BE2C (cell line): ENCODE measurements at regions not wholly inside any gene's neighbourhood (a gene's known extent, or its start where the extent isn't known, plus 50 kb on each side); places are given as distances from the start of the nearest gene placed in this dataset.

Experiments used
- DNase-seq: peaks from one replicate; pipeline ENCODE4 v3.0.0-alpha.2; 2020
- H3K27me3 ChIP-seq: fragments of 250-450 bp; sonication (Bioruptor Pico); 2 replicates; pipeline ENCODE4 v1.5.1; 2020; ENCODE audit warnings: mild to moderate bottlenecking
- H3K36me3 ChIP-seq: fragments of 250-450 bp; sonication (Bioruptor Pico); 2 replicates; pipeline ENCODE4 v1.5.1; 2020; ENCODE audit warnings: mild to moderate bottlenecking
- H3K4me1 ChIP-seq: fragments of 250-450 bp; sonication (Bioruptor Pico); 2 replicates; pipeline ENCODE4 v1.5.1; 2020
- H3K4me3 ChIP-seq: 2 replicates; pipeline ENCODE4 v1.5.1; 2011; ENCODE audit warnings: low read depth, low read length
- H3K9me3 ChIP-seq: fragments of 250-450 bp; sonication (Bioruptor Pico); 2 replicates; pipeline ENCODE4 v1.5.1; 2020
- TF ChIP-seq, protein P1 (sequence below): IDR thresholded peaks from 2 replicates; pipeline ENCODE4 v1.5.1; 2012; ENCODE audit warnings: mild to moderate bottlenecking, low read depth, low read length

GRCh38 chr11:105429096-105429910, 180.6 kb upstream of the GRIA4 start:
- no peaks in the 10 kb centered on the region for H3K9me3 ChIP-seq
- H3K4me3 ChIP-seq, result 0 out of 2 replicates have a peak overlapping the region, but pooled peaks have one; percentile 17
- H3K36me3 ChIP-seq, result no peaks in the 10 kb centered on the region
- TF ChIP-seq, protein P1, sequence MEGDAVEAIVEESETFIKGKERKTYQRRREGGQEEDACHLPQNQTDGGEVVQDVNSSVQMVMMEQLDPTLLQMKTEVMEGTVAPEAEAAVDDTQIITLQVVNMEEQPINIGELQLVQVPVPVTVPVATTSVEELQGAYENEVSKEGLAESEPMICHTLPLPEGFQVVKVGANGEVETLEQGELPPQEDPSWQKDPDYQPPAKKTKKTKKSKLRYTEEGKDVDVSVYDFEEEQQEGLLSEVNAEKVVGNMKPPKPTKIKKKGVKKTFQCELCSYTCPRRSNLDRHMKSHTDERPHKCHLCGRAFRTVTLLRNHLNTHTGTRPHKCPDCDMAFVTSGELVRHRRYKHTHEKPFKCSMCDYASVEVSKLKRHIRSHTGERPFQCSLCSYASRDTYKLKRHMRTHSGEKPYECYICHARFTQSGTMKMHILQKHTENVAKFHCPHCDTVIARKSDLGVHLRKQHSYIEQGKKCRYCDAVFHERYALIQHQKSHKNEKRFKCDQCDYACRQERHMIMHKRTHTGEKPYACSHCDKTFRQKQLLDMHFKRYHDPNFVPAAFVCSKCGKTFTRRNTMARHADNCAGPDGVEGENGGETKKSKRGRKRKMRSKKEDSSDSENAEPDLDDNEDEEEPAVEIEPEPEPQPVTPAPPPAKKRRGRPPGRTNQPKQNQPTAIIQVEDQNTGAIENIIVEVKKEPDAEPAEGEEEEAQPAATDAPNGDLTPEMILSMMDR, result no peak
- no peaks in the 10 kb centered on the region for H3K27me3 ChIP-seq
- H3K4me1 ChIP-seq, result peaks cover 21% of the 10 kb centered on the region
- DNase-seq, result peak; percentile 53

DNA sequence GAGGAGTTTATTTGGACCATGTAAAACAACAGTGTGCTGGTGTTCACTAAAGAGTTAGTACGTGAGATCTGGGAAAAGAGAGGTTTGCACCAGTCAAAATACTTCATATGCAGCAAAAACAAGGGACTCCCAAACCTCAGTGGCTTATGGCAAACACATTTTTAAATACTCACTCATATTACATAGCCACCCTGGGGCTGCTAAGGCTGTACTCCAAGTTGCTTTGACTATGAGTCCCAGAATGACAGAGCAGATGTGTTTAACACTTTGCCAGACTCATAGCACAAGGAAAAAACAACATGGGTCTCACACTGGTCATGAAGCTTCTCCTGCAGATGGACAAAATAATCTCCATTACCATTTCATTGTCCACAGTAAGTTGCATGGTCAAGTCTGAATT, 202.8 kb upstream of the GRIA4 start:
- no peak overlapping the region for H3K4me3 ChIP-seq
- H3K4me1 ChIP-seq, result no peaks in the 10 kb centered on the region; the same call in 1 of the 2 replicates
- no peaks in the 10 kb centered on the region for H3K36me3 ChIP-seq
- no peaks in the 10 kb centered on the region for H3K9me3 ChIP-seq
- no peak for DNase-seq
- H3K27me3 ChIP-seq, result no peaks in the 10 kb centered on the region
- TF ChIP-seq, protein P1, result no peak

DNA sequence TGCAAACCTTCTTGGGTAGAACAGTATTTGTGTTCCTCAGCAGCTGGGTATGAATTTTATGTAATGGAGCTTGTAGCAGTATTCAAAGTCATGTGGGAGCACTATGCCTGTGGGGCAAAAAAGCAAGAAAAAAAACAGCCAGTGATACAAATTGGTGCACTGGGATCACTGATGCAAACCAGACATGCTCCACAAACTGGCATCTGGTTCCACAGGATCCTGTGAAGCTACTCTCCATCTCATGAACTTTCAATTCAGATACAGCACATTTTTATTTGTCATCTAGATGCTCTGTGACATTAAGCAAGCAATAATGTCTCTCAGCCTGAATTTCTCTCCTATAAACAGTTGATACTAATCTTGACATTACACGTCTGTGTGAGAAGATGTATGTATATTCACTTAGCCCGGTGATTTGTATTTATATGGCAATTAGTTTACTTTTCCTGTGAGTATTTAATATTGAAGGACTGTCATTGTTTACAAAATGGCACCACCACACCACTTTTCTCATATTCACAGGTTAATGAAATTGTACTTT, 208.5 kb upstream of the GRIA4 start:
- DNase-seq, result peak; percentile 77
- Histone ChIP-seq H3K9me3 (no peaks in the 10 kb centered on the region), H3K4me3 (no peak overlapping the region), H3K27me3 (no peaks in the 10 kb centered on the region), H3K4me1 (peaks cover 11% of the 10 kb centered on the region; the same call in 1 of the 2 replicates), H3K36me3 (no peaks in the 10 kb centered on the region)
- TF ChIP-seq, protein P1, result no peak

GRCh38 chr11:105399511-105399910, 210.4 kb upstream of the GRIA4 start:
- no peak overlapping the region for H3K4me3 ChIP-seq
- no peaks in the 10 kb centered on the region for H3K36me3 ChIP-seq
- H3K9me3 ChIP-seq, result no peaks in the 10 kb centered on the region
- H3K27me3 ChIP-seq, result no peaks in the 10 kb centered on the region
- TF ChIP-seq, protein P1, result no peak
- peaks cover 11% of the 10 kb centered on the region; the same call in 1 of the 2 replicates for H3K4me1 ChIP-seq
- DNase-seq, result no peak

- Histone ChIP-seq H3K4me3 (no peak overlapping the region), H3K36me3 (no peaks in the 10 kb centered on the region), H3K9me3 (no peaks in the 10 kb centered on the region), H3K27me3 (no peaks in the 10 kb centered on the region), H3K4me1 (peaks cover 11% of the 10 kb centered on the region; the same call in 1 of the 2 replicates)
- TF ChIP-seq, protein P1, result no peak
- DNase-seq, result no peak
Measured at GRCh38 chr11:105398636-105399035, 211.2 kb upstream of the GRIA4 start.

DNA sequence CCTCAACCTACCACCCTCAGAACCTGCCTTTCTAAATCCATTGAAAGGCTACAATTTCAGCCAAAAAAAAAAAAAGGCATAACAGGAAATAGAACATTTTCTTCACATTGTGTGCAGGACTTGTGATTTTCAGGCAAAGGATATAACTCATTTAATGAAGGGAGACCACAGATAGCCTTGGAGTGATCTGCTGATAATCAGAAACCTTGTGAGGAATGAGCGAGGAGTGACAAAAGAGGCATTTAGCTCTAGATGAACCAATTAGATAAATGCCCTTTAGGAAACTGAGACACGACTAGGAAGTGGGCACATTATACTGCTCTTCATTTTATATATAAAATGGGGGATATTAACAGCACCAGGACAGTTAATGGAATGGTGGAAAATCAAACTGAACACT, 216.5 kb upstream of the GRIA4 start:
- no peak for DNase-seq
- TF ChIP-seq, protein P1, result no peak
- Histone ChIP-seq H3K4me3 (no peak overlapping the region), H3K27me3 (no peaks in the 10 kb centered on the region), H3K9me3 (no peaks in the 10 kb centered on the region), H3K36me3 (no peaks in the 10 kb centered on the region), H3K4me1 (0 out of 2 replicates have a peak, but pooled peaks cover 9% of the 10 kb centered on the region)
